DMS 273 (cell line): ENCODE measurements at regions not wholly inside any gene's neighbourhood (a gene's known extent, or its start where the extent isn't known, plus 50 kb on each side); places are given as distances from the start of the nearest gene placed in this dataset.
A peak's percentile ranks its signal among the peaks of the same experiment; 100 is the strongest.
"Not testable (repeated sequence)": the region's sequence is repeated elsewhere in the genome, so short reads cannot be mapped to it uniquely, and the experiment has no call there.

ENCODE experiments used
- DNase-seq: peaks from one replicate; lab custom pipeline; 2025; ENCODE audit not compliant: unreplicated experiment; lab: John Stamatoyannopoulos, UW

DNA sequence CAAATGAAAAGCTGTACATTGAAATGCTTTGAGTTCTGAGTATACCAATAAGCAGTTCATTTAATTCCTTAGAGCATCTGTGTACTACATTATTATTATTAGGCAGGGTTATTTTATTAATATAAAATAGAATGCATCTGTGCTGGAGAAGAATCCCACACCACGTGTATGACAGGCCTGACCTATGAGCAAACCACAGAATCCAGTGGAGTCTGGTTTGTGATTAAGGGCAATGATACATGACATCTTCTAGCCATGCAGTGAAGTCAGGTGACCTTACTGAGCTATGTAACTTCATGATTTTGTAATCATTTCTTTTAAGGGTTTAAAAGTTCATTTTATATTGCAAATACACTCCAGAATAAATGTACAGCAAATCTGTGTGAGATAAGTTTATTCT is 1165.0 kb upstream of the TENM3 start:
- no peak for DNase-seq

DNA sequence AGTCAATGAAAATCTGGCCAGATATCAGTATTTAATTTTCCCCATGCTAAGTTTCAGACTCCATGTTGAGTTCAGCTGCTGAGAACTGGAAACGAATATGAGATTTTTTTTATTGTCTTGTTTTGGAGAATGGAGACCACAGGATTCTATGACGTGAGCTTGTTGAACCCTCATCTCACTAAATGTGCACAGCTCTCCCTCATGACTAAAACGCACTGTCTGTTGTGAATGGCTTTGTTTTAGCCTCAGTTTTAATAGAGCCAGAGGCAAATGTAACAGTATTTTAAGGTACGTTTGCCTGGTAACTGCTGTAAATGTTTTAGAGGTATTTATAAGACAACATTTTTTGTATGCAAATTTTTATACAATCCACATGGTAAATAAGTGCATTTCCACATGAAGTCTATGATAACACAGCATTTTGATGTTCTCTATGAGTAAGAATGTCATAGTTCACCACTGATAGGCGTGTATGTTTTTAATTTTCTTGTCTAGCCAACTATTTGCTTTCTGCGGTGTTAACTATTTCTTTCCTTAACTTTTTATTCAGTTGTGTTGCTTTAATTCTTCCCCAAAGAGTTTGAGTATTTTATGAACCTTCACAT is 1159.3 kb upstream of the TENM3 start:
- DNase-seq, result no peak

DNA sequence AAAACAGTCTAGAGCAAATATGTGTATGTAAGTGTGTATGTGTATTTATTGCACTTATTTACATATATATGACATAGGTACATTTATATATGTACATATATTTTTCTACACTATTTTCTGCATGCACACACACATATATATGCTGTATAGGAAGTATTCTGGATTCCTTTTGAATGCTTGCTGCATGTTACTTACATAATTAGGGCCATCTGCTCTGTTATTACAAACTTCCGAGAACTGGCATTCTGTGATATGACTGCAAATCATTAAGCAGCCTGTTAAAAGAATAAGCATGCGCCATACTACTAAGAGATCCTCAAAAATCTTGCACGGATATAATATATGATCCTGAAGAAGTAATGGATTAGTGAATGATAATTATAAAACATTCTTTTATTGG is 1157.6 kb upstream of the TENM3 start:
- DNase-seq, result peak; percentile 1

DNA sequence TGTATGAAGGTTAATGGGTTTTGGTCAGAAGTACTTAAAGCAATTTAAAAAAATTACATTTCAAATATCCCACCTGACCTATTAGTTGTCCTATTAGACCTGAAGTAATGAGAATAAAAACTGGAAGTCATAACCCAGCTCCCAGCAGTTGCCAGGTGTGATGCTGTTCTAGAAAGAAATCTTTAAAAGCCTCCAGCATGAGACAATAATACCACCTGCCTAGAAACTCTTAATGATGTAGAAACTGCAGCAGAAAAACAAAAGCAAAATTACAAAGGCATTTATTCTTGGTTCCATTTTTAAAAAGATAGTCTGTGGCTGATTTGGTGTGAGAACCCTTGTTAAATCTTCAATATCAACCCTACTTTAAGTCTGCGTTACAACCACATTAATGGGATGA is 1137.7 kb upstream of the TENM3 start:
- DNase-seq, result no peak

DNA sequence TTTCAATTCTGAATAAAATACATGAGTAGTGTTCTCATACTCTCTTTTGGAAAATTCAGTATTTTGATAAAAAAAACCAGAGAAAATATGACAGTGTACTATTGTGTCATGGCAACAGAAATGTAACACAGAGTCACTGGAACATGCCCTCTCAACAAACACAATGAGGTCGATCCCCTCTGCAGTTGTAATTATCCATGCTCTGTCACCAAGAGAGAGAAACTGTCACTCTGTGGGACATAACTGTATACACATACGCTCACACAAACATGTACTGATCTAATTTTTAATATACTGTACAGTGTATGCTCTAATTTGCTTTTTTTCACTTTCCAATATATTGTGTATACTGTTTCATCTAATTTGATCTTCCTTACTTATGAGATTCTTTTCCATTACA is 1136.8 kb upstream of the TENM3 start:
- DNase-seq, result no peak

DNA sequence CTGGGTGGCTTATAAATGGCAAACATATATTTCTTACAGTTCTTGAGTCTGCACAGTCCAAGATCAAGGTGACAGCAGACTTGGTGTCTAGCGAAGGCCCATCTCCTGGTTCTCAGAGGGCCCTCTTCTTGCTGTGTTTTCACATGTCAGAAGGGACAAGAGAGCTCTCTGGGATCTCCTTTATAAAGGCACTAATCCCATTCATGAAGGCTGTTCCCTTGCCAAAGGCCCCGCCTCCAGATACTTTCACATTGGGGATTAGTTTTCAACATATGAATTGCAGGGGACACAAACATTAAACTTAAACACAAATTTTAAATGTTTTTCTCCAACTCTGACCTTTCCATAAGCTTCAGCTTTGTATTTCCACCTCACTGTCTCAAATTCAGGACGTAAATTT is 1135.0 kb upstream of the TENM3 start:
- no peak for DNase-seq

DNA sequence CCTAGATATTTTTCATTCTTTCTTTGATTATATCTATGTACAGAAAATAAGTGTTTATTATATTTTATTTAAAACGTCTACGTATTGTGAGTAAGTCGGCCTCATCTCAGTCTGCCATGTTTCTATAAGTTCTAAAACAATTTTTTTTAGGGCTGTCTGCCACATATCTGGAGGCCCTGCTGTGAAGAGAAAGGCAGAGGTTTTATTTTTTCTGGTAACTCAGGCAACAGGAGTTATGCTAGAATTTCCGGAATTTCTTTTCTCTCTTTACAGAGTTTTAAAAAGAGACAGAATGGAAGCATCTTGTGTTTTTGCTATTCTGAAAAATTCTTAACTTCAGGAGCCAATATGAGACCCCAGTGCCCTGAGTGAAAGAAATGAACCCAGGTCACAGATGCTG is 1124.0 kb upstream of the TENM3 start:
- DNase-seq, result no peak

DNA sequence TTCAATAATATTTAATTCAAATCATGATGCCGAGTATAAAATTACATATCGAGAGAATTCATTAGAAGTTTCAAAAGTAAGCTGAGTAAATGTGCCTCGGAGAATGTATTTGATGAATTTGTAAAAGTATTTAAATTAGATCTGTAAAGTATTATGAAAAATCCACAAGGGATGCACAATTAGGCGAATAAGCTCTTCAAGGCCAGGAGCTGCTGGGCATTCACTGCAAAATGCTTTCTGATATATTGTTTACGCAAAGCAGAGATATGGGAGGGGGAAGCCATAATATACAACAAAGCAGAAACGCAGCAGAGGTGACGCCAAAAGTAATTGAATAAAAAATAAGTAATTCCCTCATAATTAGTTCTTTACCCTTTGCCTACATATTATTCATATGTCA is 1121.5 kb upstream of the TENM3 start:
- DNase-seq, result no peak

DNA sequence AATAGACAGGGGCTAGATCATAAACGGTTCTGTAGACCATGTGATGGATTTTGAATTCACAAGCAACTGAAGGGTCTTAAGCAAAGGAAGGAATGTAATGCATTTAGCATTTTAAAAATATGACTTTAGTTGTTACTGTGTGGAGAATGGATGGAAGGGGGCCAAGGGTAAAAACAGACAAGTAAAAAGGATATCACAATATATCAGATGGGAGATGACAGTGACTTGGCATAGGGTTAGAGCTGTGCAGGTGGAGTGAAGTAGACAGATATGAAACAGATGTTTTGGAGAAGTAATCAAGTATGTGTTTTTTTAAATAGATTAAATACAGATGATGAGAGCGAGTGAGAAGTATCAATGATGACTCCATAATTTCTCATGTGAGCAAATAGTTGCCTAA is 1116.0 kb upstream of the TENM3 start:
- no peak for DNase-seq

DNA sequence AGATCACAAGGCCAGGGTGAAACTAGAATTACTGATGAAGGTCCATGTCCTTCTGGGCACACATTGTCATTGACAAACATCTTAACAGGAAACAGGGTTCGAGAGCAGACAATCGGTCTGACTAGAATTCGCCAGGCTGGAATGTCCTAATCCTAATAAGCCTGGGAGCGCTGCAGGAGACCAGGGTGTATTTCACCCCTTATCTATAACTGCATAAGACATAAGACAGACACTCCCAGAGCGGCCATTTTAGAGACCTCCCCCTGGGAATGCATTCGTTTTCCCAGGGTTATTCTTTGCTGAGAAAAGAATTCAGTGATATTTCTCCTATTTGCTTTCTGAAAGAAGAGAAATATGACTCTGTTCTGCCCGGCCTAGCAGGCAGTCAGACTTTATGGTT is 1112.9 kb upstream of the TENM3 start:
- DNase-seq, result not testable (repeated sequence)

DNA sequence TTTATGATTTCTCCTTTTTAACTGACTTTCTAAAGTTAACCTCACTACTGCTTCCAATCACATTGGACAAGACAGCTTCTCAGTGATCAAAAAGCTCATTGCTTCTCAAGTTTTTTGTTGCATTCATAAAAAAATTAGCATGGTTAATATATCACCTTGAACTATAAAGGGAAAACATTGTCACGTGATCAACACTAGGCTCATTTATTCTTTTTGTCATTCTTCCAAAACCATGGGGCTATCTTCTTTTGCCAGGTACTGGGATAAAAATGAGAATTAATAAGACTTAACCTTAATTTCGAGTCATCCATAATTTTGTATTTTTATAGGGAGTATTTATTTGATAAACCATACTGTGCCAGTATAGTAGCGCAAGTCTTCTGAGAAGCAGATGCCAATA is 1105.9 kb upstream of the TENM3 start:
- DNase-seq, result no peak

DNA sequence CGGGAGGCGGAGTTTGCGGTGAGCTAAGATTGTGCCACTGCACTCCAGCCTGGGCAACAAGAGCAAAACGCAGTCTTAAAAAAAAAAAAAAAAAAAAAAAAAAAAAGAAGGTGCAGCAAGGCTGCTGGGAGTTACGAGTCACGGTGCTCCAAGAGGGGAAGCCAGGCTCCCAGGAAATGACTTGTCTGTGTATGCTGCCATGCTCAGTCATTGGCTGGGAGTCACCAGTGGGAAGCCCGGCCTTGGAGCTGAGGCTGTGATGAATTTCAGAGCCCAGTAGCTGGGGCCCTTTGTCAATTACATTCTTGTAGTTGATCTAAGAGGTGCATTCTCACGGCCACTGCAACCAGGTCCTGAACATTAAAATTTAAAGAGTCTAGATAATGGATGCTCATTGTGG is 1105.1 kb upstream of the TENM3 start:
- DNase-seq, result no peak

DNA sequence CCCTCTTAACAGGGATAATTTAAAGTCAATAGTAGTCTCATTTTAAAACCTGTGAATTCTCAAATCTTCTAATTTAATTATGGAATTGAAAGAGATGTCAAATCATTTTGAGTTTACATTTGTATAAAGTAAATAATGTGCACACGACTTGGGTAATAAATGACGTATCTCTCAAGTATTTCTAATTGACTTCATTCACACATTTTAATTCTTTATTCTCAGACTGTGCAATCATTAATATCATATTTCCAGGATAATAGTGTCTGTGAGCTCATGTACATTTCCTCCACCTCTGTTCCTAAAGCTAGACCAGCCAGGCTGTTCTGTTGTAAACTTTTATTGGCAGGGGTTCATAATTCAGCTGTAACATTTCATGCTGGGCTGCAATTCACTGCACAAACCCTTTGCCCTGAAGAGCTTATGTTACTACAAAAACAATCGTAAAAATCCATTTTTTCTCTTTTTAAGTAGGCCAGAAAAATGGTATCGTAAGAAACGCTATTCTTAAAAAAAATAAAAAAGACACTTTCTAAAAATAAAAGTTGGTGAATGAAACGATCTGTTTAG is 1103.1 kb upstream of the TENM3 start:
- no peak for DNase-seq

DNA sequence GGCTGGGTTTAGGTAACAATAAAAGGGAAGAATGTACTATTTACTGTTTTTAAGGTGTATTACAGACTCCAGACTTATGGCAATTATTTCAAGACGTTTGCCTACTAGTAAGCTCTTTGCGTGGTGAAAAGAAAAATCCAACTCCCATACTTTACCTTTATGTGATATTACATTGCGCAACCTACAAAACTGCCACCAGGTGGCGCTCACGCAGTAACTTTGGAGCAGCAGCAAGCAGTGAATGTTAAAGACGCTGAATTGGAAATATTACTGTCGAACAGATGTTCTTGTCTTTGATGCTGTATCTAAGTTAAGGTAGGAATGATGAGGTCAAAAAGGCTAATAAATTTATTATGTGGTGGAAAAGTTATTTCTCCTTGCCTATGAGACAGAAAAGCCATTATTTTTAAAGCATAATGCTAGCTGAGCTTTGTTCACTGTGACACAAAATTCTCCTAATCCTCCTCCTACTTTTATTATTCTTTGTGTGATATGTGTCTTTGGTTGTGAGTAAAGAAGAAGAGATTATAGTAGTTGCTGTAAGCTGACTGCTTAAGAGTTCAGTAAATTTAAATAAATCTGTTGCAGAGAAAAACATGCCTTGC is 1099.8 kb upstream of the TENM3 start:
- peak; percentile 81 for DNase-seq

DNA sequence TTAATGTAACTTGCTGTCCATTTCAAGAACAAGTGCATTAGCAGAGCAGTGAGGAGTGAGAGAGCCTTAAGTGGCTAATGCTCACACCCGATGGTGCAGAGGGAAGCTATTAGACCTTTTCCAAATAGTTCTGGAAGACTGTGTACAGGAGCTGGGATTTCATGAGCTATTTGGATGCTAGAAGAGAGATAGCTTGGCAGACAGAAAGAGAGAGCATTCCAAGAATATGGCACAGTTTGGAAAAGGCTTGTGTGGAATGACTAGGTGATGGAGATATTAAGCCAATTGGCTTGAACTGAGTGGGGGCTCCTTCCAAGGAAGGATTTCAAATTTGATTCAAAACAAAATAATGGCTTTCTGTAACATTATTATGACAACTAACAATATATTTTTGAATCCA is 1097.2 kb upstream of the TENM3 start:
- no peak for DNase-seq

DNA sequence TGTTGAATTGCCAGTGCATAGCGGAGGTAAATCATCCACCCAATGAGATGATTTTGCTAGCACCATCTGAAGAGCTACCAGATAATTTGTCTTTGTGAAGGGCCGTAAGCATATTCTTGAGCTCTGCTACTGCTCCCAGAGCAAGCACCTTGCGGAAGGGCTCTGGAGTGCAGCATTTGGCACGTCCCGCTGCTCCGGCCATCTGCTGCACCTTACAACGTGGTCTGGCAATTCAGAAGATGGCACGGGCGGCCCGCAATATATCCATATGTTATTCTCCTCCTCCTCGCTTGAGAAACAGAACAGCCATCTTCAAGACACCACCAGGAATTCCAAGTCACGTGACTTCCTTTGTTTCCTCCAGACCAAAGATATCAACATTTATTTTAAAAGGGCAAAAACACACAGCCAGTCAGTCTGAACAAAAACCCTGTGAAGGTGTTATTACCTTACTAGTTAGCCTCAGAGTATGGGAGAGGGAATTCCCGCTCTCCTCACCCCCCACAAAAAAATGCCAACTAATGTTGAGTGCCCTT is 1095.7 kb upstream of the TENM3 start:
- DNase-seq, result peak; percentile 78

DNA sequence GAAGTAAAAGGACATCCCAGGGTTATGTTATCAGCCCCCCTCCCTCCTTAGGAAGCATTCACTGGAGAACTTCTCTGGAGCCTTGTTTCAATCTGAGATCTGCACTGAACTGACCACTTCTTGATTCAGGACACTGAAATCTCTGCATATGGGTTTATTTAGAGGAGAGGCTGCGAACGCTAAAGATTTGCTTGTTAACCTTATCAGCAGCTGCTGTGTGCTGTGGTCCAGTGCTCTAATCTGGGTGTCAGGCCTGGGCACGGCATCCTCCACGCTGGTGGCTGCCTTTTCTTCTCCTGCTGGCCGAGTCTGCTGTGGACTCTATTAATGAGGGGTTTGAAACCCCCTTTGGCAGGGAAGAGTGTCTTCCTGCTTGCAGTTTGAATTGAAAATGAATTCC is 1094.7 kb upstream of the TENM3 start:
- DNase-seq, result no peak

DNA sequence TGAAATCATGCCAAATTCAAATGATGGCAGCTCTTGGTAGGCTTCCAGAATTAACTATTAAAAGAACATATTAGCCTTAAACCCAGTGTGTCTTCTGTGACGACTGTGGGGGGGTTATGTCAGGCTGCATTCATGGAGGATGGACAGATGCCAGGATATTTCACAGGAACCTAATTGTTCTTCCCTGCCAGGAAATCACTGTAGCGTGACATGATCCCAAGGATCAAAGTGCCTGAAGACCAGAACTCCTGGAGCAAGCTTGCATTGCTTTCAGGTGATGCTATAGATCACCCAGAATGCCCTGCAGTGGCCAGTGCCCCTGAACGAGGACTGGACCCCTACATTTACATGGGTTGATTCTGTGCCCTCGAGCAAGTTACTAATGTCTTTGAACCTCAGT is 1093.0 kb upstream of the TENM3 start:
- peak; percentile 60 for DNase-seq

DNA sequence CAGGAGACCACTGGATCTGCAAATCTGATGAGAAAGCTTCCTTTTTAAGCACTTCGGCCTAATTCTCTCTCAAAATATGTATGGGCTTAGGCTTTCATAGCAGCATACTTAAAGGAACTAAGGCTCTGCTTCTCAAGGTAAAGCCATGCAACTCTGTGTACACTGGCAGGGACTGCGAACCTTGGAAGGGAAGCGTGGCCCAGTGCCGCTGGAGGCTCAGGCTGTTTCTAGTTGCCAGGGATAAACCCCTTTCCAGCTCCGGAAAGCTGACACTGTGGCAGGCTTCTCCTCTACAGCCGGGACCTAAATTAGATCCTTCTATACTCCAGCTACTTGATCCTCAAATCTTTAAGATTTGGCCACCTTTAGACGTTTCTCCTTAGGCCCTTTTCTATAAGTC is 1091.3 kb upstream of the TENM3 start:
- no peak for DNase-seq

DNA sequence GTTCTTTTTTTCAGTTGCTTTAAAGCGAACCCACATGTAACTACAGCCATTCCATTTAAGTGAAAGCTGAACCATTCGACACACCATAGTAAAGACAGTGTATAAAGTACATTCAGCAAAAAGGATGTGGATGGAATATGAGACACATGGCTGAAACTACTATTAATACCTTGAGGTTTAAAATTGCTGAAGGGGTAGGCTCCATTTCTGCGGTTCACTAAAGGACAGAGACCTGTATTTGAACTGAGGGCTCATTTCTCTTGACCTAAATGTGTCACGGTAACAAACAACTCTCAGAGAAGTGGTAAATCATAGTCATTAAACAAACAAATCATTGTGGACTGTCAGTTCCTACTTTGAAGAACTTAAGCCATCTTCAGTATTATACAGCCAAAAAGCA is 1085.6 kb upstream of the TENM3 start:
- DNase-seq, result no peak

DNA sequence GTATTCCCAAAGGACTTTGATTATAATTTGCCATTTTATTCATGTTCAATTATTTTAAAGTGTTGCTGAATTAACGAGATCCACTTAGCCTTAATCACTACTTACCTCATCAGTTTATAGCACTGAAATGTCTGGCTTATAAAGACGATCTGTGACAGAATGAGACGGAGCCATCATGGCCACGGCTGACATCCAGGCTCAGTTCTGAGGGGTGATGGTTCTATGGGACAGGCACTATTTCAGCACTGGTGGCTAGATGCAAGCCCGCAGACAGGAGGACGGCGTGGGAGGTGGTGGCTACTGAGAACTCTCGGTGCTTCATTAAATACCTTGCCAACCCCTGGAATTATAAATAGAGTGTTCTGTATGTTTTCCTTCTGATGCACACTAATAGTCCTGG is 1084.2 kb upstream of the TENM3 start:
- DNase-seq, result no peak

DNA sequence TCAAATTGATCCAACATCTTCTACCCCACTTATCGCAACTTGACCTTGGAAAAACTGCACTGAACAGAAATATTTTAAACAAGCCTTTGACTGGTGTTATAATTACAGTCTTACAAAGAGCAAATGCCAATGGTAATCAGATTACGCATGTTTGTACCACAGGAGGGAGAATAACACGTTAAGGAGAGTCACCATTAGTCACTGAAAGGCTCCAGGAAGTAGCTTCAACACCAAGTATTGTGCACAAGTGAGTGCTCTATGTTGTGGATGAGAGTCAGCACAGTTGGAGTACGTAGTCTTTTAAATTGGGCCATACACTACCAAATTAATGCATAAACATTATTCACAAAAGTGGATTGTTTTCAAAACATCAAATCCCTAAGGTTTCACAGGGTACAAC is 1081.5 kb upstream of the TENM3 start:
- no peak for DNase-seq

DNA sequence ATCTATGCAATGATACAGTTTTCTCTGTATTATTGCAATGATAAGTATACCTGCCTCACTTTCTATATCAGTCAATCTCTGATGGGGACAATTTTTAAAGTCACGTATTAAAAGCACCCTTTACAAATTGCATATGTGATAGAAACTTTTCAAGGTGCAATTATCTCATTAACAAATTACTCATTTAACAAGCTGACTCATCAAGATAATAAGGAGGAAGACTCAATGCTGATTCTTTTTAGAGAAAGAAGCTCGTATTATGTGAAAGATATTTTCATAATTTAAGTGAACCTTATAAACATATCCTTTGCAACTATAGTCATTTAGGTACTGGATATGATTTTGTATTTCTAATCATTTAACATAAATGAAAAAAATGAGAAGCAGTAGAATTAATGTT is 1080.9 kb upstream of the TENM3 start:
- DNase-seq, result no peak
